A549 (cell line): ENCODE measurements at regions not wholly inside any gene's neighbourhood (a gene's known extent, or its start where the extent isn't known, plus 50 kb on each side); places are given as distances from the start of the nearest gene placed in this dataset.

Experiments
- BHLHE40 ChIP-seq: IDR thresholded peaks from 2 replicates; pipeline ENCODE4 v1.6.1; 2012; ENCODE audit warnings: low read depth, low read length, inconsistent platforms
- CTCF ChIP-seq: fragments of >200 bp; sonication (Bioruptor Twin); formaldehyde crosslinking; IDR thresholded peaks from 3 replicates; pipeline ENCODE4 v1.5.1; 2016
- HDAC2 ChIP-seq: fragments of 200-600 bp; sonication (generic); IDR thresholded peaks from 2 replicates; pipeline ENCODE4 v1.6.1; 2016
- JUN ChIP-seq, 2 experiments: fragments of >200 bp; sonication (Bioruptor Twin); formaldehyde crosslinking; IDR thresholded peaks; 2 replicates in 1 of 2; 3 replicates in 1 of 2; pipeline ENCODE4 v1.6.1; 2016 to 2017
- PBX3 ChIP-seq: IDR thresholded peaks from 2 replicates; pipeline ENCODE4 v1.6.1; 2012
- REST ChIP-seq: fragments of 200-600 bp; sonication (generic); IDR thresholded peaks from 2 replicates; pipeline ENCODE4 v1.6.1; 2016; ENCODE audit warnings: antibody characterized with exemption, mild to moderate bottlenecking, moderate library complexity
- RFX5 ChIP-seq: fragments of 450-650 bp; IDR thresholded peaks from 2 replicates; pipeline ENCODE4 v1.7.1; 2014; ENCODE audit warnings: antibody characterized with exemption, mild to moderate bottlenecking, moderate library complexity
- USF2 ChIP-seq: fragments of 450-650 bp; IDR thresholded peaks from 2 replicates; pipeline ENCODE4 v1.6.1; 2014; ENCODE audit warnings: antibody characterized with exemption

- TF ChIP-seq RFX5: no peak
- TF ChIP-seq JUN (IDR thresholded peaks at IDR 0.05): no peak
- no peak for TF ChIP-seq REST
- no peak for TF ChIP-seq BHLHE40
- TF ChIP-seq USF2: no peak
- TF ChIP-seq CTCF: no peak
- TF ChIP-seq PBX3: no peak
- no peak for TF ChIP-seq HDAC2
These were observed 1631.5 kb upstream of the LRRTM3 start for GRCh38 chr10:65294329-65294728.
